Esophagus muscularis mucosa (tissue), 4 donors: ENCODE measurements at regions not wholly inside any gene's neighbourhood (a gene's known extent, or its start where the extent isn't known, plus 50 kb on each side); places are given as distances from the start of the nearest gene placed in this dataset.

Experiments
- DNase-seq: peaks from one replicate; pipeline ENCODE4 v3.0.0-alpha.2; 2017; ENCODE audit errors: extremely low spot score
- H3K27ac ChIP-seq, 4 donors: fragments of 200-600 bp; sonication (generic); replicated peaks in 1 of 4; 1 replicate in 3 of 4; 2 replicates in 1 of 4; pipeline ENCODE4 v1.5.1; 2016 to 2019; ENCODE audit warnings: mild to moderate bottlenecking in 1 of 4
- H3K27me3 ChIP-seq, 4 donors: fragments of 200-600 bp; sonication (generic); one replicate each; pipeline versions ENCODE4 v1.5.1 to v1.6.0; 2016 to 2019
- H3K36me3 ChIP-seq, 4 donors: fragments of 200-600 bp; sonication (generic); one replicate each; pipeline ENCODE4 v1.5.1; 2016 to 2019
- H3K4me1 ChIP-seq, 4 donors: fragments of 200-600 bp; sonication (generic); one replicate each; pipeline ENCODE4 v1.5.1; 2016 to 2019
- H3K4me3 ChIP-seq, 4 donors: fragments of 200-600 bp; sonication (generic); 1 replicate in 2 of 4; 2 replicates in 2 of 4; pipeline ENCODE4 v1.5.1; 2016 to 2019; ENCODE audit warnings: mild to moderate bottlenecking in 4 of 4, moderate library complexity in 1 of 4
- H3K9me3 ChIP-seq, 4 donors: fragments of 200-600 bp; sonication (generic); 1 replicate in 3 of 4; 2 replicates in 1 of 4; pipeline ENCODE4 v1.5.1; 2016 to 2019
- CTCF ChIP-seq, 3 experiments: fragments of 200-600 bp in 2 of 3; fragments of 450-650 bp in 1 of 3; sonication (generic) in 2 of 3; IDR thresholded peaks; one replicate each; pipeline ENCODE4 v1.5.1; 2017 to 2019; ENCODE audit warnings: antibody characterized with exemption in 3 of 3, mild to moderate bottlenecking in 2 of 3, moderate library complexity in 1 of 3
- EP300 ChIP-seq: sonication (generic); formaldehyde crosslinking; IDR thresholded peaks from one replicate; pipeline ENCODE4 v1.6.1; 2017; ENCODE audit warnings: antibody characterized with exemption
- POLR2A ChIP-seq: fragments of 450-650 bp; IDR thresholded peaks from one replicate; pipeline ENCODE4 v1.6.1; 2017; ENCODE audit warnings: antibody characterized with exemption, moderate library complexity, mild to moderate bottlenecking, low read depth
- POLR2AphosphoS5 ChIP-seq, 2 donors: sonication (generic); formaldehyde crosslinking; IDR thresholded peaks; one replicate each; pipeline ENCODE4 v1.6.1; 2017; ENCODE audit warnings: antibody characterized with exemption in 2 of 2
- WGBS: methylation state at CpG from one replicate; pipeline ENCODE4 v1.1.5; 2018; 5-methylcytosine and 5-hydroxymethylcytosine counted together
- intact Hi-C: fragments of 100-400 bp; cut with DNase I; formaldehyde crosslinking; loops from one replicate; pipeline ENCODE4 v1.15.1; 2023

GRCh38 chr3:117454908-117455307 is 745.3 kb downstream of the TUSC7 start:
- no peaks in the 10 kb centered on the region for H3K36me3 ChIP-seq
- no peak overlapping the region for H3K27ac ChIP-seq
- TF ChIP-seq CTCF (IDR thresholded peaks at IDR 0.05) (no peak), EP300 (no peak), POLR2AphosphoS5 (IDR thresholded peaks at IDR 0.05) (no peak)
- 92% methylated on average over 5 of the region's 5 CpGs for WGBS
- H3K4me3 ChIP-seq: no peak overlapping the region
- no peaks in the 10 kb centered on the region for H3K9me3 ChIP-seq
- intact Hi-C loops: no loop called here
- H3K4me1 ChIP-seq: no peaks in the 10 kb centered on the region
- no peak for DNase-seq
- no peaks in the 10 kb centered on the region for H3K27me3 ChIP-seq

DNA sequence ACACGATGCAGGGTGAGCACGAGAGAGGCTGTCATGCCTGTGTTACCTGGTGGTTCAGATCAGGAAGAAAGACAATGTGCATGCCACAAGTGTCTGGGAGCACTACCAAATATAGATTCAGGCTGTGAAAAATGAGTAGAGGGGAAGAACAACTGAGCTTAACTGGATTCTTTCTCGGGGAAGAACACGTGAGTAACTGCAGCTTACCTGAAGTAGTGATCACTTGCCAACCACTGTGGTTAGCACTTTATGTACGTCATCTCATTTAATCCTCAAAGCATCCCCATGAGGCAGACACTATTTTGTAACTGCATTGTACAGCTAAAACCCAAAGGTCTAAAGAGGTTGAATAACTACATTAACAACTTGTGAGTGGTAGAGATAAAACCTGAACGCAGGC is 746.2 kb downstream of the TUSC7 start:
- Histone ChIP-seq H3K4me3 (no peak overlapping the region), H3K27me3 (no peaks in the 10 kb centered on the region), H3K9me3 (no peaks in the 10 kb centered on the region), H3K36me3 (no peaks in the 10 kb centered on the region), H3K4me1 (no peaks in the 10 kb centered on the region), H3K27ac (no peak overlapping the region)
- TF ChIP-seq POLR2A: no peak
- TF ChIP-seq CTCF (IDR thresholded peaks at IDR 0.05): no peak
- no peak for TF ChIP-seq POLR2AphosphoS5 (IDR thresholded peaks at IDR 0.05)
- no peak for TF ChIP-seq EP300
- no peak for DNase-seq
- intact Hi-C loops: no loop called here
- 82% methylated on average over 6 of the region's 6 CpGs for WGBS

DNA sequence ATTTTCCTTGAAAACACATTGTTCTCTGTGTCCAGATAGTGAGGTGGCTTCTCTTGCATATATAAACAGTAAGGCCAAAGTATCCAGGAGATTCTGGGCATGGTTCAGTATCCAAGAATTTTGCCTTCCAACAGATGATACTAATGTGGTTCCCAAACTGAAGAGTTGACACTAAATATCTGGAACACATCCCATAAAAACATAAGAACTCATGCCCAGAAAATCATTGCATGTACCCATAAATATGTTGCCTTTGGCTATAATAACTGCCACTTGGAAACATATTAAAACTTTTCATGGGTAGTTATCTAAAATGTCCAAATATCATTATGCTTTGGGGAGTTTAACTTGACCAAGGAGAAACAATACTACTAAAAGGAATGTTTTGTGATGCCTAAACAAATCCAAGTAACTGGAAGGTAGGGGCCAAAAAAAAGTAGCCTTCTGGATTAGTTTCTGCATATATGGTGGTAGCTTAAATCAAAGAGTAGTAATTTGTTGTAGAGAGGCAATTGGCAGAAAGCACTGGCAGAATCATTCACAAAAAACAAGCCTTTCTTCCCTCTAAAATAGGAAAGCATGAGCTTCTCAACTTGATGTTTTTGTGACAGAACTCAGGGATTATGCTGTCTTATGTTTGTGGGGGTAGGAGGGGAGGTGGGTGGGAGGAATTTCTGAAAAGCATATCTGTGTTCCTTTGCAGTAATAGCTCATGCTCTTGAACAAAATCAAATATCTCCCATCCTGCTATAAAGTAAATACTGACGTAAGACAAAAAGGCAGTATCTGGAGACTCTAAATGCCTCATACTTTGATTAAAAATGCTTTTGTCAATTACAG is 753.9 kb downstream of the TUSC7 start:
- WGBS: 77% methylated on average over 1 of the region's 1 CpG
- H3K27me3 ChIP-seq: no peaks in the 10 kb centered on the region
- no peaks in the 10 kb centered on the region for H3K4me1 ChIP-seq

GRCh38 chr3:117471831-117472230 is 762.3 kb downstream of the TUSC7 start:
- H3K36me3 ChIP-seq: no peaks in the 10 kb centered on the region
- no peak overlapping the region for H3K27ac ChIP-seq
- TF ChIP-seq POLR2AphosphoS5 (IDR thresholded peaks at IDR 0.05) (no peak), EP300 (no peak), CTCF (IDR thresholded peaks at IDR 0.05) (no peak), POLR2A (no peak)
- DNase-seq: no peak
- H3K9me3 ChIP-seq: no peaks in the 10 kb centered on the region
- intact Hi-C loops: no loop called here
- WGBS: 0% methylated on average over 1 of the region's 1 CpG
- H3K4me1 ChIP-seq: no peaks in the 10 kb centered on the region
- H3K4me3 ChIP-seq: no peak overlapping the region
- H3K27me3 ChIP-seq: no peaks in the 10 kb centered on the region

More for the DNA sequence above, 753.9 kb downstream of the TUSC7 start:
- DNase-seq: no peak
- intact Hi-C loops: no loop called here
- Histone ChIP-seq H3K4me3 (no peak overlapping the region), H3K27ac (no peak overlapping the region), H3K36me3 (no peaks in the 10 kb centered on the region), H3K9me3 (no peaks in the 10 kb centered on the region)
- TF ChIP-seq CTCF (IDR thresholded peaks at IDR 0.05) (no peak), POLR2AphosphoS5 (IDR thresholded peaks at IDR 0.05) (no peak), POLR2A (no peak), EP300 (no peak)
